Effector memory CD4-positive, alpha-beta T cell (primary cell): ENCODE measurements at regions not wholly inside any gene's neighbourhood (a gene's known extent, or its start where the extent isn't known, plus 50 kb on each side); places are given as distances from the start of the nearest gene placed in this dataset.

Experiments
- DNase-seq, 3 donors: peaks; one replicate each; pipeline ENCODE4 v3.0.0-alpha.2; 2020
- H3K27ac ChIP-seq: 2 replicates; pipeline ENCODE4 v1.7.0; 2013; ENCODE audit warnings: mild to moderate bottlenecking, low read length, moderate library complexity; ENCODE audit not compliant: insufficient read depth, poor library complexity, severe bottlenecking
- H3K27me3 ChIP-seq: replicated peaks from 2 replicates; pipeline ENCODE4 v1.7.0; 2013; ENCODE audit warnings: mild to moderate bottlenecking, low read length; ENCODE audit not compliant: insufficient read depth, control insufficient read depth, poor library complexity, severe bottlenecking
- H3K36me3 ChIP-seq: 2 replicates; pipeline ENCODE4 v1.7.0; 2013; ENCODE audit warnings: mild to moderate bottlenecking, low read length, moderate library complexity; ENCODE audit not compliant: control insufficient read depth, insufficient read depth
- H3K4me1 ChIP-seq: 2 replicates; pipeline ENCODE4 v1.7.0; 2013; ENCODE audit warnings: low read length, mild to moderate bottlenecking; ENCODE audit not compliant: control insufficient read depth, insufficient read depth, poor library complexity, severe bottlenecking
- H3K4me3 ChIP-seq: 2 replicates; pipeline ENCODE4 v1.7.0; 2013; ENCODE audit warnings: low read length, low read depth, mild to moderate bottlenecking; ENCODE audit not compliant: insufficient read depth, poor library complexity, severe bottlenecking
- H3K9me3 ChIP-seq: 2 replicates; pipeline ENCODE4 v1.7.0; 2013; ENCODE audit warnings: mild to moderate bottlenecking, low read length, moderate library complexity; ENCODE audit not compliant: control insufficient read depth

DNA sequence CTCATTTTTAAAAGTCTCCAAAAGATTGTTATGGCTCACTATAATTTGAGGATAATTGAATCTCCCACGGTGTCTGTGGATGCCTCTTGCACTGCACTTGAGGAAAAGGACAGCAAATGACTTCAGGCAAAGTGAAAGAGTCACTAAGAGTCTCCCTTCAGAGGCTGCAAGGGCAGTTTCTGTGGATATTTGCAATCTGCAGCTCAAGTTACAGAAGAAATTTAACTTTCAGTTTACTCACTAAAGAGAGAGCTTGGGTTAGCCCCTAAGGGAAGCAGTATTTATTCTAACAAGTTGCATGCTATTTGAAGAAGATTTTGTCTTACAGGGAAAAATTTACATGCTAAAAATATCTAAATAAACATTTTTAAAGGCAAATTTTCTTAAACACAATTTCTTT lies 912.0 kb upstream of the TENM3 start:
- Histone ChIP-seq H3K9me3 (no peaks in the 10 kb centered on the region), H3K27me3 (no peaks in the 10 kb centered on the region), H3K27ac (no peak overlapping the region), H3K4me3 (no peak overlapping the region), H3K36me3 (no peaks in the 10 kb centered on the region), H3K4me1 (no peaks in the 10 kb centered on the region)
- no peak for DNase-seq

- DNase-seq: no peak
- no peaks in the 10 kb centered on the region for H3K36me3 ChIP-seq
- no peaks in the 10 kb centered on the region for H3K27me3 ChIP-seq
- H3K27ac ChIP-seq: no peak overlapping the region
- H3K4me1 ChIP-seq: no peaks in the 10 kb centered on the region
- no peak overlapping the region for H3K4me3 ChIP-seq
- H3K9me3 ChIP-seq: no peaks in the 10 kb centered on the region
These were observed 897.3 kb upstream of the TENM3 start for GRCh38 chr4:181345931-181346330.

DNA sequence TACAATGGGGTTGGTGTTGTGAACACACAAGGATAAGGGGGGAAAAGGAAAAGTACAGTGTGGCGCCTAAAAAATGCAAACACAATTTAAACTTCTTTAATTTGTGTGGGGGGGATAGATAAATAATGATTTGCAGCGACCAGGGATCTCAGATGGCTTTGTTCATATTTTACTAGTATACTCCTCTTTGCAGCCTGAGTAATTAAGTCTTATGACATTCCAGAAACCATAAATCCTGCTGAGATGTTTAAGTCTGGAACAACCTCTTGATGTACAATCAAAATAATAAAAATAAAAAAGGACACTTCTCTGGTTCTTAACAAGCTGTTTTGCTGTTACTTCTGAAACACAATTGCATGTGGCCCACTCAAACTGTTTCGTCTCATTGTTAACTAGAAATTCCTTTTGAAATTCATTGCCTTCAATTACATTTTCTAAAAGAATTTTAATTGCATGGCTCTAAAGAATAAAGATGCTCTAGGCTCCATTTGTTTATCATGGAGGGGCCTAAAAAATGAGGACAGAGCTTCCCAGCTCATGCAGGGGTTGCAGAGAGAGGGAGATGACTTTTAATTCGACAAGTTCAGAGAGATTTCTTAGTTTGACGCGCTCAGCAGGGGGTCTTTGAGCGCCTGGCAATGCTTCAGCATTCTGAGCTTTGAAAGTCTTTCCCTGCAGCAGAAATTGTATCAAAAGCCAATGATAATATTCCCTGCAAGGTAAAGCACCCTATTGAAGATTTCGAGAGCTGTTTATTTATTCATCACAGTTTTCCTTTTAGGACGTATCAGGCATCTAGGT lies 892.4 kb upstream of the TENM3 start:
- no peak overlapping the region for H3K4me3 ChIP-seq
- no peaks in the 10 kb centered on the region for H3K9me3 ChIP-seq
- DNase-seq: no peak
- no peaks in the 10 kb centered on the region for H3K36me3 ChIP-seq
- no peaks in the 10 kb centered on the region for H3K4me1 ChIP-seq
- no peaks in the 10 kb centered on the region for H3K27me3 ChIP-seq
- no peak overlapping the region for H3K27ac ChIP-seq

DNA sequence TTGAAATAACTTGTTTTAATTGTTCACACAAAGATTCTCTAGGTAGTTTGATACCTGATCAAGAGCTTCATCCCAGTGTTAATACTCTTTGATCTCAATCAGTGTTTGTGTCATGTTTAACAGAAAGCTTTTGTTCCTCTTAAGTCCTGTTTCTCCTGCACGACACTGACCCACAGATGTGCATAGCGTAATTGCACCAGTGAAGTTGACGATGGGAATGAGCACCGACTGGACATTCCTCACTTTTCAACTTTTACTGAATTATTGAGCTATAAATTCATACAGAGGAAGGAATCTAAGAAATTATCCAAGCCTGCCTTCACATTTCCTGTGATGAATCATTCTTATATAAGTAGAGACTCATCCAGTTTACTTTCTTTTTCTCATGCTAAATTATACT lies 878.7 kb upstream of the TENM3 start:
- H3K9me3 ChIP-seq: no peaks in the 10 kb centered on the region
- H3K4me1 ChIP-seq: no peaks in the 10 kb centered on the region
- H3K4me3 ChIP-seq: no peak overlapping the region

GRCh38 chr4:181365671-181366070 lies 877.5 kb upstream of the TENM3 start:
- Histone ChIP-seq H3K27ac (no peak overlapping the region), H3K4me3 (no peak overlapping the region), H3K9me3 (no peaks in the 10 kb centered on the region), H3K27me3 (no peaks in the 10 kb centered on the region), H3K36me3 (no peaks in the 10 kb centered on the region), H3K4me1 (no peaks in the 10 kb centered on the region)
- DNase-seq: no peak

More for the DNA sequence above, 878.7 kb upstream of the TENM3 start:
- no peak for DNase-seq
- Histone ChIP-seq H3K27ac (no peak overlapping the region), H3K27me3 (no peaks in the 10 kb centered on the region), H3K36me3 (no peaks in the 10 kb centered on the region)

DNA sequence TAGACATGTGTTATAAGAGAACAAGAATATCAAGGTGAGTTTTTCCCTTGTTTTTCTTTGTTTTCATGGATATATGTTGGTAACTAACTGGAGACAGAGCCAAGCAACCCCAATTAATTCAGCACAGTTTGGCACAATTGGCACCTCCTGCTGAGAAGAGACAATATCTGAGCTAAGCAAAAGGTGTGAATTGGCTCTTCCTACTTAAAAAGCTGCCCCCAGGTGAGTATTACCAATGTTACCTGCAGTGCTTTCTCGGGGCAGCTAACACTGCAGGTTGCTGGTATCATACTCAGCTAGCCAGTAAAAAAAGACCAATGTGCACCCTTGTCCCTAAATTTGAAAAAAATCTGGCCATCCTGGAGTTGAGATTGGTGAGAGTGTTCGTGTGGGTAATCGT lies 871.2 kb upstream of the TENM3 start:
- Histone ChIP-seq H3K4me3 (no peak overlapping the region), H3K9me3 (no peaks in the 10 kb centered on the region), H3K27me3 (no peaks in the 10 kb centered on the region), H3K36me3 (no peaks in the 10 kb centered on the region), H3K4me1 (no peaks in the 10 kb centered on the region), H3K27ac (no peak overlapping the region)
- DNase-seq: no peak

DNA sequence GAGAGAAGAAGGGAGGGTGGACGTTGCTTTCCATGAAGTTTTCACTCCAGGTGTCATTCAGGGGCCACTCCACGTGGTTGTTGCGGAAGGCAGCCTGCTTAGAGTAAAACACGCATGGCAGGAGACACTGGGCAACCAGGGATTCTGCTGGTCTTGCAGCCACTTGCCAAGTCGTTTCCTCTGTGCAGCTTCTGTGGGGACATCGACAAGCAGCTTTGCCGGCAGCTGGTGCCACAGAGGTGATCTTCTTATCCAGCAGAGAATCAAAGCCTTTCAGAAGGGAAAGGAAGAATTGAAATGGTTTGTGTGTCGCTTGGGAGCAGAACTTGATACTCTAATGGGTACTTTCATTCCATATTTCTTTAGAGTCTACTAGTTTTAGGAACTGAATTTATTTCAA lies 867.1 kb upstream of the TENM3 start:
- Histone ChIP-seq H3K27me3 (no peaks in the 10 kb centered on the region), H3K27ac (no peak overlapping the region), H3K9me3 (no peaks in the 10 kb centered on the region), H3K36me3 (no peaks in the 10 kb centered on the region), H3K4me3 (no peak overlapping the region), H3K4me1 (no peaks in the 10 kb centered on the region)
- DNase-seq: no peak

DNA sequence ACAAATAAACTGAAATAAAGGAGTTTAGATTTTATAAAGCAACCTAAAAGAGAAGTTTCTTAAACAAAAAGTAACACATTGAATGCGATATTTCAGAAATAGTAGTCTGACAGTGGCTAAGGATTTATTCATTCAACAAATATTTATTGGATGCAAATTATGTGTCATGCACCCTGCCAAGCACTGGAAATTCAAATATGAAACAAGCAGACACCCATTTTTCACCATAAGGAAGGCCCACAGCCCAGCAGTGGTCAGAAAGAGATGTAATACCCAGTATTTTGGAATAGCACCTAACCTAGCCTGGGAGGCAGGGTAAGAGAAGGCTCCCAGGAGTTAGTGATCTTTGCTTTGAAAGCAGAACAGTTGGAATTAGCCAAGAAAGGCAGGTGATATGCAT lies 855.1 kb upstream of the TENM3 start:
- Histone ChIP-seq H3K36me3 (no peaks in the 10 kb centered on the region), H3K4me3 (no peak overlapping the region), H3K27ac (no peak overlapping the region), H3K9me3 (no peaks in the 10 kb centered on the region), H3K27me3 (no peaks in the 10 kb centered on the region), H3K4me1 (no peaks in the 10 kb centered on the region)
- no peak for DNase-seq

DNA sequence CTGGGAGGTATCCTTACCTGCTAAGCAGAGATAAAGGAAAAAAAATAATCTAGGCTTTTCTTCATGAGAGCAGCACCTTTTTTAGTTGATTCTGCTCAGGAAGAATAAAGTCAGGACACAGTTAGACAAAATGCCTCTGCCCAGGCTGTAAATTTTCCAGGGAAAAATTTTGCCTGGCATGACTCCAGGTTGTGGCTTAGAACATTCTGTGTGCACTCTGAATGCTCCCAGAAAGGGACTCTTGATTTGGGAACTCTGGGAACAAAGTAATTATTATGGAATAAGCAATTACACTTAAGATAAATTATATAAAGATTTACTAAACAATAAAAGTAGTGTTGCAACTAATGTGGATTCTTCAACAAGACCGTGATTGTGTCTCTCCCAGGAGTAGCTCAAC lies 826.2 kb upstream of the TENM3 start:
- Histone ChIP-seq H3K4me3 (no peak overlapping the region), H3K9me3 (no peaks in the 10 kb centered on the region), H3K27me3 (no peaks in the 10 kb centered on the region), H3K36me3 (no peaks in the 10 kb centered on the region), H3K27ac (no peak overlapping the region), H3K4me1 (no peaks in the 10 kb centered on the region)
- DNase-seq: no peak

GRCh38 chr4:181418496-181418895 lies 824.7 kb upstream of the TENM3 start:
- no peak overlapping the region for H3K27ac ChIP-seq
- DNase-seq: no peak
- H3K27me3 ChIP-seq: no peaks in the 10 kb centered on the region
- no peak overlapping the region for H3K4me3 ChIP-seq
- no peaks in the 10 kb centered on the region for H3K36me3 ChIP-seq
- H3K4me1 ChIP-seq: no peaks in the 10 kb centered on the region
- no peaks in the 10 kb centered on the region for H3K9me3 ChIP-seq
